Spleen (tissue), 11 donors: ENCODE measurements at regions not wholly inside any gene's neighbourhood (a gene's known extent, or its start where the extent isn't known, plus 50 kb on each side); places are given as distances from the start of the nearest gene placed in this dataset.

Experiments
- DNase-seq: peaks from one replicate; pipeline ENCODE4 v3.0.0-alpha.2; 2020
- H3K27ac ChIP-seq, 8 donors: fragments of 200-600 bp; sonication (generic) in 7 of 8; 1 replicate in 4 of 8; 2 replicates in 4 of 8; pipeline versions ENCODE4 v1.5.0 to v1.8.0; 2016 to 2021; ENCODE audit warnings: inconsistent platforms in 4 of 8, mild to moderate bottlenecking in 4 of 8, moderate library complexity in 1 of 8
- H3K27me3 ChIP-seq, 7 donors: fragments of 200-600 bp; sonication (generic) in 6 of 7; replicated peaks in 1 of 7; 1 replicate in 4 of 7; 2 replicates in 3 of 7; pipeline versions ENCODE4 v1.5.0 to v1.8.0; 2016 to 2021; ENCODE audit warnings: inconsistent platforms in 3 of 7, mild to moderate bottlenecking in 1 of 7
- H3K36me3 ChIP-seq, 6 donors: fragments of 200-600 bp; sonication (generic) in 5 of 6; 1 replicate in 4 of 6; 2 replicates in 2 of 6; pipeline versions ENCODE4 v1.5.0 to v1.8.0; 2016 to 2021; ENCODE audit warnings: inconsistent platforms in 2 of 6
- H3K4me1 ChIP-seq, 6 donors: fragments of 200-600 bp; sonication (generic) in 5 of 6; 1 replicate in 3 of 6; 2 replicates in 3 of 6; pipeline versions ENCODE4 v1.5.0 to v1.8.0; 2016 to 2021; ENCODE audit warnings: inconsistent platforms in 3 of 6
- H3K4me3 ChIP-seq, 8 donors: fragments of 200-600 bp; sonication (generic) in 7 of 8; 1 replicate in 4 of 8; 2 replicates in 4 of 8; pipeline versions ENCODE4 v1.5.0 to v1.8.0; 2016 to 2021; ENCODE audit warnings: inconsistent platforms in 4 of 8, mild to moderate bottlenecking in 4 of 8, moderate library complexity in 2 of 8
- H3K9me3 ChIP-seq, 8 donors: fragments of 200-600 bp; sonication (generic) in 7 of 8; 1 replicate in 4 of 8; 2 replicates in 4 of 8; pipeline versions ENCODE4 v1.5.0 to v1.8.0; 2016 to 2021; ENCODE audit warnings: inconsistent platforms in 4 of 8
- CTCF ChIP-seq, 11 experiments: fragments of 200-600 bp in 7 of 11; fragments of 450-650 bp in 4 of 11; sonication (generic) in 4 of 11; IDR thresholded peaks in 8 of 11; conservative IDR thresholded peaks in 3 of 11; 1 replicate in 7 of 11; 2 replicates in 4 of 11; pipeline versions ENCODE4 v1.4.0 to v1.8.0; 2016 to 2021; ENCODE audit warnings: antibody characterized with exemption in 11 of 11, inconsistent platforms in 4 of 11, mild to moderate bottlenecking in 1 of 11
- POLR2A ChIP-seq, 3 donors: fragments of 450-650 bp; IDR thresholded peaks; one replicate each; pipeline ENCODE4 v1.5.1; 2017; ENCODE audit warnings: antibody characterized with exemption in 3 of 3, mild to moderate bottlenecking in 1 of 3
- POLR2AphosphoS5 ChIP-seq, 3 donors: sonication (generic); formaldehyde crosslinking; IDR thresholded peaks; one replicate each; pipeline ENCODE4 v1.5.1; 2017; ENCODE audit warnings: antibody characterized with exemption in 3 of 3
- WGBS, 5 donors: extraction: QIAGEN DNeasy Blood & Tissue Kit in 3 of 5; methylation state at CpG; one replicate each; pipeline versions ENCODE4 v1.1.5 to v1.1.7; 2013 to 2018; 5-methylcytosine and 5-hydroxymethylcytosine counted together
- intact Hi-C: fragments of 100-400 bp; cut with DNase I; formaldehyde crosslinking; loops from one replicate; pipeline ENCODE4 v1.15.0; 2023; ENCODE audit warnings: low total_unique reads
- donor health status: healthy with polysubstance abuse.
- donor health status: DM: no; HTN: no; CAD: no; lungs with moderate emphysema.
- donor health status: DM: no; HTN: no; CAD: no.
- donor health status: Bipolar disorder and iron deficiency.
- donor health status: healthy.
- donor health status: DM: no; HTN: no; CAD: no.
- donor health status: DM: yes; HTN: yes; CAD: no.

- no peak for DNase-seq
- WGBS, 5 donors: 73 to 88% (median 77%) methylated on average over 4 of the region's 4 CpGs
- Histone ChIP-seq H3K36me3 (no peaks in the 10 kb centered on the region), H3K27me3 (peaks cover 0 to 13% (median 0%) of the 10 kb centered on the region in 7 donors), H3K4me3 (no peak overlapping the region), H3K4me1 (no peaks in the 10 kb centered on the region), H3K9me3 (no peaks in the 10 kb centered on the region), H3K27ac (no peak overlapping the region)
- intact Hi-C loops: no loop called here
- TF ChIP-seq POLR2A (IDR thresholded peaks at IDR 0.05) (no peak), POLR2AphosphoS5 (IDR thresholded peaks at IDR 0.05) (no peak), CTCF (IDR thresholded peaks at IDR 0.05 in 8 of 11, conservative IDR thresholded peaks at IDR 0.05 in 3 of 11) (no peak)
These were observed 570.7 kb downstream of the PLCL1 start for GRCh38 chr2:198375083-198375410.

- Histone ChIP-seq H3K9me3 (no peaks in the 10 kb centered on the region), H3K27me3 (peaks cover 0 to 13% (median 0%) of the 10 kb centered on the region in 7 donors), H3K36me3 (no peaks in the 10 kb centered on the region), H3K4me3 (no peak overlapping the region), H3K27ac (no peak overlapping the region), H3K4me1 (no peaks in the 10 kb centered on the region)
- TF ChIP-seq POLR2A (IDR thresholded peaks at IDR 0.05) (no peak), CTCF (IDR thresholded peaks at IDR 0.05 in 8 of 11, conservative IDR thresholded peaks at IDR 0.05 in 3 of 11) (peak in 8 of 11 experiments; percentile 14 to 62 (median 38)), POLR2AphosphoS5 (IDR thresholded peaks at IDR 0.05) (no peak)
- intact Hi-C loops: no loop called here
- no peak for DNase-seq
- WGBS, 5 donors: 19 to 39% (median 35%) methylated on average over 3 of the region's 3 CpGs
These were observed 570.1 kb downstream of the PLCL1 start for GRCh38 chr2:198374375-198375082.

- peaks cover 0 to 11% (median 0%) of the 10 kb centered on the region in 7 donors for H3K27me3 ChIP-seq
- no peaks in the 10 kb centered on the region for H3K36me3 ChIP-seq
- 59 to 70% (median 62%) methylated on average over 10 of the region's 10 CpGs for WGBS, 5 donors
- H3K4me1 ChIP-seq: no peaks in the 10 kb centered on the region
- no peak for DNase-seq
- peak overlapping the region in 1 of 8 donors; percentile 35 for H3K4me3 ChIP-seq
- TF ChIP-seq CTCF (IDR thresholded peaks at IDR 0.05 in 8 of 11, conservative IDR thresholded peaks at IDR 0.05 in 3 of 11) (no peak), POLR2AphosphoS5 (IDR thresholded peaks at IDR 0.05) (no peak), POLR2A (IDR thresholded peaks at IDR 0.05) (no peak)
- no peak overlapping the region for H3K27ac ChIP-seq
- intact Hi-C loops: no loop called here
- H3K9me3 ChIP-seq: no peaks in the 10 kb centered on the region
These were observed 567.6 kb downstream of the PLCL1 start for GRCh38 chr2:198371921-198372543.

GRCh38 chr2:198371329-198371728 is 566.9 kb downstream of the PLCL1 start:
- no peak for DNase-seq
- intact Hi-C loops: no loop called here
- no peak for TF ChIP-seq POLR2AphosphoS5 (IDR thresholded peaks at IDR 0.05)
- TF ChIP-seq POLR2A (IDR thresholded peaks at IDR 0.05): no peak
- TF ChIP-seq CTCF (IDR thresholded peaks at IDR 0.05 in 8 of 11, conservative IDR thresholded peaks at IDR 0.05 in 3 of 11): no peak
- WGBS, 5 donors: 90 to 97% (median 91%) methylated on average over 1 of the region's 1 CpG
- Histone ChIP-seq H3K4me3 (no peak overlapping the region), H3K9me3 (no peaks in the 10 kb centered on the region), H3K4me1 (no peaks in the 10 kb centered on the region), H3K27ac (no peak overlapping the region), H3K27me3 (peaks cover 0 to 9% (median 0%) of the 10 kb centered on the region in 7 donors), H3K36me3 (no peaks in the 10 kb centered on the region)
